SU-DHL-6 (cell line): ENCODE measurements at regions not wholly inside any gene's neighbourhood (a gene's known extent, or its start where the extent isn't known, plus 50 kb on each side); places are given as distances from the start of the nearest gene placed in this dataset.

Source experiments
- H2AFZ ChIP-seq: fragments of 200-600 bp; sonication (generic); 2 replicates; pipeline ENCODE4 v1.6.1; 2014; ENCODE audit warnings: low read depth, mild to moderate bottlenecking, moderate library complexity, mixed read lengths, antibody characterized with exemption, low read length; ENCODE audit not compliant: severe bottlenecking
- H3F3A ChIP-seq: fragments of 200-600 bp; shearing (Covaris generic); 2 replicates; pipeline ENCODE4 v1.6.0; 2016; ENCODE audit warnings: antibody characterized with exemption, mild to moderate bottlenecking; ENCODE audit not compliant: insufficient read depth
- H3K27ac ChIP-seq: fragments of 200-600 bp; sonication (generic); 2 replicates; pipeline ENCODE4 v1.5.1; 2016; ENCODE audit warnings: low read depth, mild to moderate bottlenecking, low read length, moderate library complexity, mixed read lengths
- H3K27me3 ChIP-seq: fragments of 200-600 bp; sonication (generic), shearing (Covaris generic); 2 replicates; pipeline ENCODE4 v1.6.0; 2014; ENCODE audit warnings: mild to moderate bottlenecking, low read length
- H3K36me3 ChIP-seq: fragments of 200-600 bp; sonication (generic); 2 replicates; pipeline ENCODE4 v1.6.1; 2014; ENCODE audit warnings: mild to moderate bottlenecking, low read length, mixed read lengths
- H3K4me2 ChIP-seq: fragments of 300-600, 200-600 bp; shearing (Covaris generic), sonication (generic); 2 replicates; pipeline ENCODE4 v1.6.0; 2014; ENCODE audit warnings: low read length, low read depth, mild to moderate bottlenecking; ENCODE audit not compliant: poor library complexity, severe bottlenecking
- H3K4me3 ChIP-seq: fragments of 200-600 bp; sonication (generic); 2 replicates; pipeline ENCODE4 v1.5.1; 2014; ENCODE audit warnings: antibody characterized with exemption, low read length, mild to moderate bottlenecking, mixed read lengths; ENCODE audit not compliant: insufficient read depth, poor library complexity, severe bottlenecking
- H3K79me2 ChIP-seq: fragments of 200-600 bp; sonication (generic); 2 replicates; pipeline ENCODE4 v1.6.1; 2014; ENCODE audit warnings: mild to moderate bottlenecking, low read length, moderate library complexity; ENCODE audit not compliant: insufficient read depth
- H3K9ac ChIP-seq: fragments of 200-600 bp; sonication (generic); 2 replicates; pipeline ENCODE4 v1.7.0; 2014; ENCODE audit warnings: mild to moderate bottlenecking, low read length
- H3K9me2 ChIP-seq: fragments of 200-600 bp; sonication (generic); replicated peaks from 2 replicates; pipeline ENCODE4 v1.6.1; 2014; ENCODE audit warnings: low read length; ENCODE audit not compliant: insufficient read depth
- H3K9me3 ChIP-seq: fragments of 200-600 bp; sonication (generic); 2 replicates; pipeline ENCODE4 v1.6.1; 2014; ENCODE audit warnings: low read length, mixed read lengths; ENCODE audit not compliant: insufficient read depth
- H4K20me1 ChIP-seq: fragments of 200-600 bp; sonication (generic); 2 replicates; pipeline ENCODE4 v1.6.1; 2014; ENCODE audit warnings: low read depth, mild to moderate bottlenecking, antibody characterized with exemption, low read length, moderate library complexity, mixed read lengths
- CTCF ChIP-seq: fragments of 200-600 bp; sonication (generic); IDR thresholded peaks from one replicate; pipeline ENCODE4 v1.5.1; 2017; ENCODE audit warnings: antibody characterized with exemption, mild to moderate bottlenecking, low read length, moderate library complexity; ENCODE audit not compliant: insufficient read depth, poor library complexity, severe bottlenecking
- EZH2phosphoT487 ChIP-seq: fragments of 200-600 bp; sonication (generic), shearing (Covaris generic); conservative IDR thresholded peaks from 2 replicates; pipeline ENCODE4 v1.6.1; 2018; ENCODE audit warnings: mild to moderate bottlenecking, antibody characterized with exemption, low read length, moderate library complexity, mixed read lengths

- Histone ChIP-seq H3K9ac (no peak overlapping the region), H3K79me2 (no peaks in the 10 kb centered on the region), H3K4me3 (no peak overlapping the region), H2AFZ (no peak overlapping the region), H3F3A (no peaks in the 10 kb centered on the region), H4K20me1 (no peaks in the 10 kb centered on the region), H3K9me3 (no peaks in the 10 kb centered on the region), H3K27ac (no peak overlapping the region), H3K27me3 (no peaks in the 10 kb centered on the region), H3K9me2 (no peaks in the 10 kb centered on the region), H3K36me3 (no peaks in the 10 kb centered on the region), H3K4me2 (no peak overlapping the region)
- no peak for TF ChIP-seq CTCF
- TF ChIP-seq EZH2phosphoT487 = no peak
Measured at GRCh38 chr16:35713762-35714650, 2254.6 kb downstream of the TP53TG3F start.

DNA sequence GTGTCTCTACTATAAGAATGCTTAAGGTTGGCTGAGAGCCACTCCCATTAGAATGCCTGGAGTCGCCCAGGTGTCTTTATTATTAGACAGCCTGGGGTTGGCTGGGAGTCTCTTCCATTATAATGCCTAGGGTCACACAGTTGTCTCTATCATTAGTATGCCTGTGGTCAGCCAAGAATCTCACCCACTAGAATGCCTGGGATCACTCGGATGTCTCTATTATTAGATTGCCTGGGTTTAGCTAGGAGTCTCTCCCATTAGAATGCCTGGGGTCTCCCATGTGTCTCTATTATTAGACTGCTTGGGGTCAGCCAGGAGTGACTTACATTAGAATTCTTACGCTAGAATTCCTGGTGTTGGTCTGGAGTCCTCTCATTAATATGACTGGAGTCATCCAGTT is 2255.3 kb downstream of the TP53TG3F start:
- Histone ChIP-seq H3F3A (no peaks in the 10 kb centered on the region), H4K20me1 (no peaks in the 10 kb centered on the region), H3K27me3 (no peaks in the 10 kb centered on the region), H3K4me2 (no peak overlapping the region), H3K4me3 (no peak overlapping the region), H3K79me2 (no peaks in the 10 kb centered on the region), H3K36me3 (no peaks in the 10 kb centered on the region), H2AFZ (no peak overlapping the region), H3K27ac (no peak overlapping the region), H3K9me2 (no peaks in the 10 kb centered on the region), H3K9ac (no peak overlapping the region), H3K9me3 (no peaks in the 10 kb centered on the region)
- TF ChIP-seq CTCF (no peak), EZH2phosphoT487 (no peak)

DNA sequence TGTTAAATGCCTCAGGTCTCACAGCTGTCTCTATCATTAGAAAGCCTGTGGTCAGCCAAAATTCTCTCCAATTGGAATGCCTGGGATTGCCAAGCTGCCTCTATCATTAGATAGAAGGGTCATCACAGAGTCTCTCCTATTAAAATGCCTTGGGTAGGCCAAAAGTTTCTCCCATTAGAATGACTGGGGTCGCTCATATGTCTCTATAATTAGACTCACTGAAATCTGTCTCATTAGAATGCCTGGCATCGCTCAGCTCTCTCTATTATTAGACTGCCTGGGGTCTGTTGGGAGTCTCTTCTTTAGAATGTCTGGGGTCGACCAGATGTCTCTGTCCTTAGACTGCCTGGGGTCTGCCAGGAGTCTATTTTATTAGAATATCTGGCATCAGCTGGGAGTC is 2265.1 kb downstream of the TP53TG3F start:
- TF ChIP-seq CTCF (no peak), EZH2phosphoT487 (no peak)
- Histone ChIP-seq H3K36me3 (no peaks in the 10 kb centered on the region), H3K27ac (no peak overlapping the region), H3K79me2 (no peaks in the 10 kb centered on the region), H3K4me3 (no peak overlapping the region), H3K27me3 (no peaks in the 10 kb centered on the region), H3K9ac (no peak overlapping the region), H2AFZ (no peak overlapping the region), H4K20me1 (no peaks in the 10 kb centered on the region), H3K9me2 (no peaks in the 10 kb centered on the region), H3K9me3 (peaks cover 16% of the 10 kb centered on the region; the same call in 1 of the 2 replicates), H3K4me2 (no peak overlapping the region), H3F3A (no peaks in the 10 kb centered on the region)
